GM20000 (cell line): ENCODE measurements at regions not wholly inside any gene's neighbourhood (a gene's known extent, or its start where the extent isn't known, plus 50 kb on each side); places are given as distances from the start of the nearest gene placed in this dataset.
"Not testable (repeated sequence)": the region's sequence is repeated elsewhere in the genome, so short reads cannot be mapped to it uniquely, and the experiment has no call there.

Source experiments
- DNase-seq: peaks from one replicate; pipeline ENCODE4 v3.0.0; 2012; ENCODE audit warnings: low spot score
- TF ChIP-seq, protein P1 (sequence below): IDR thresholded peaks from 2 replicates; pipeline ENCODE4 v1.5.1; 2012; ENCODE audit warnings: mild to moderate bottlenecking, control low read depth; ENCODE audit errors: extremely low read depth, missing control alignments

DNA sequence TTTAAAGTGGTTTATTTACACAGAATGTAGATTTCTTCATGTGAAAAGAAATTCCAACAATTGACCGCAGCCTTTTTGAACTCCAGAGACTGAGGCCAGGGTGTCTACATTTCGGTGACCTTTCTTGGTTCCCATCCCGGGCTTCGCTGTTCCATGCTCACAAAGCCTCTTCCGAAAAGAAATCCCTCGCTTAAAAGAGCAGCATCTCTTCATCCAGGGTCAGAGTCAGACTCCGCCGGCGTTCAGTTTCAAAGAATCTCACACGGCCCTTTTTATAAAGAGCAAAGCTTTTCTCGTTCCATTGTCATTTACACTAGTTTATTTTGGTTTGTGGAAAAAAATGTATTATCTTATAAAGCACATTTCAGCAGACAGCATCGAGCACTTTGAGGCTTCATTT, 530.6 kb upstream of the B3GAT1 start:
- TF ChIP-seq, protein P1, sequence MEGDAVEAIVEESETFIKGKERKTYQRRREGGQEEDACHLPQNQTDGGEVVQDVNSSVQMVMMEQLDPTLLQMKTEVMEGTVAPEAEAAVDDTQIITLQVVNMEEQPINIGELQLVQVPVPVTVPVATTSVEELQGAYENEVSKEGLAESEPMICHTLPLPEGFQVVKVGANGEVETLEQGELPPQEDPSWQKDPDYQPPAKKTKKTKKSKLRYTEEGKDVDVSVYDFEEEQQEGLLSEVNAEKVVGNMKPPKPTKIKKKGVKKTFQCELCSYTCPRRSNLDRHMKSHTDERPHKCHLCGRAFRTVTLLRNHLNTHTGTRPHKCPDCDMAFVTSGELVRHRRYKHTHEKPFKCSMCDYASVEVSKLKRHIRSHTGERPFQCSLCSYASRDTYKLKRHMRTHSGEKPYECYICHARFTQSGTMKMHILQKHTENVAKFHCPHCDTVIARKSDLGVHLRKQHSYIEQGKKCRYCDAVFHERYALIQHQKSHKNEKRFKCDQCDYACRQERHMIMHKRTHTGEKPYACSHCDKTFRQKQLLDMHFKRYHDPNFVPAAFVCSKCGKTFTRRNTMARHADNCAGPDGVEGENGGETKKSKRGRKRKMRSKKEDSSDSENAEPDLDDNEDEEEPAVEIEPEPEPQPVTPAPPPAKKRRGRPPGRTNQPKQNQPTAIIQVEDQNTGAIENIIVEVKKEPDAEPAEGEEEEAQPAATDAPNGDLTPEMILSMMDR: no peak
- no peak for DNase-seq

DNA sequence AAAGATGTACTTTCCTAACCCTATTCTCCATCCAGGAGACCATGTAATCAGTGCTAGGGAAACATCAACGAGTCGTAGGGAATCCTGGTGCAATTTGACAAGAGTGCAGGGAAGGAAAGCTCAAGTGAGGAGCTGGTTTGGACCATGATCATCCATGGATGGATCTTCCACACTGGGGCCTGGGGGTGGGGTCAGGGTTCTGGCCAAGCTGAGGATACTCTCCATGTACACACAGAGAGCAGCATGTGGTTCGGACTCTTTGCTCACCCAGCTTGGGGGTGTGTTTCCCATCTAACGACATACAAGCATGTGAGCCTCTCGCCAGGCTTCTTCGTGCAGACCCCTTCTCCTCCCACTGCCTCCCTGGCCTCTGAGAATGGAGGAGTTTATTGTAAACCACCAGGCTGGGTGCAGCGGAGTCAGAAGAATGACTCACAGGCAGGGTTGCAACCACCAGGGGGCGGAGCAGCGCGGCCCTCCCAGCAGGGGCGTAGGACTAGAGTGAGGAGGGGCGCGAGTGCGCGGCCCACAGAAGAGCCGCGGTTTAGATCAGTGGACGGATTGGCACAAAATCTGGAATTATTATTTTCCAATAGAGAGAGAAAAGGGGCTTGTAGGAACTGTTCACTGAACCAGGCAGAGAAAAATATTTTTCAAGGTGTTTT, 530.0 kb upstream of the B3GAT1 start:
- not testable (repeated sequence) for DNase-seq

DNA sequence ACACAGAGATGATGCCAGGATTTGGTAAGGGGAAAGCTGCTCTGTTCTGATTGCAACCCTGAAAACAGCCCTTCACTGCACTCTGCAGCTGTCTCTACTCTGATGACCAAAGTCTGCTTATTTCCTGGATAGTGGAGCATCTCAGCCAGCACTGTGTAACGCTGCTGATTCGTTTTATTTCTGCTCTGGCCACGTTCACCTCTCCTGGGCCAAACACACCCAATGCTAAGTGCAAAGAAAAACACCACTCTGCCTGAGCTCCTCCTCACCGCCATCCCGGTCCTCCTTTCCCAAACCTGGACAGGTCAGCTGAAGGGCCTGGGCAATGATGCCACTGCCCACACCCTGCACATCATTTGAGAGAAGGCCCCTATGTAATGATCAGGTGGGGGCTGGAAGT, 529.3 kb upstream of the B3GAT1 start:
- TF ChIP-seq, protein P1: no peak
- DNase-seq: no peak

DNA sequence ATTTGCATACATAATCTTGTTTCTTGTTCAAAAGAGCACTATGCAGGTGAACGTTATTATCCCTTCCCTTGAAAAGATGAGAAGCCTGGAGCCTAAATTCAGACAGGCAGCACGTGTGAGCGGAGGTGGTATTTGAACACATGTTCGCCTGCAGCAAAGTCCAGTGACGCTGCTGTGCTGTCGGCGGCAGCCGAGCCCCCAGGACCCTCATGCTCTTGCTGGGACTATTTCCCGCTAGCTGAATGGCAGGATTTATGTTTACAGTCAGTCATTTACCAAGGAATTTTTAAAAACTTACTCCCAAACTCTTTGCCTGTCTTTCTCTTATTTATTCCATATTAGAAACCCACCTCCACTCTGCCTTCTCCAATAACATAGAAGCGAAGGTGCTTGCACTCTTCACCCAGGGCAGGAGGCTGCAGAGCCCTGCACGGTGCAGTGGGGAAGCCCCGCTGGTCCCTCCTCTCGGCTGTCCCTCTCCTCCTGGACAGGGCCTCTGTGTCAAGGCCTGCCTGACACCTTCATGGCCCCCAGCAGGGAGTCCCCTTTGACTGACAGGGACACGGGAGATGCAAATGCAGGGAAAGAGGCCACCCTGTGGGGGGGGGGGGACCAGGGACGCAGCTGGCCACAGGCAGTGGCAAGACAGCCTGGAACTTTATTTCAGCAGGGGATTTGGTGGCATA, 528.5 kb upstream of the B3GAT1 start:
- no peak for DNase-seq

DNA sequence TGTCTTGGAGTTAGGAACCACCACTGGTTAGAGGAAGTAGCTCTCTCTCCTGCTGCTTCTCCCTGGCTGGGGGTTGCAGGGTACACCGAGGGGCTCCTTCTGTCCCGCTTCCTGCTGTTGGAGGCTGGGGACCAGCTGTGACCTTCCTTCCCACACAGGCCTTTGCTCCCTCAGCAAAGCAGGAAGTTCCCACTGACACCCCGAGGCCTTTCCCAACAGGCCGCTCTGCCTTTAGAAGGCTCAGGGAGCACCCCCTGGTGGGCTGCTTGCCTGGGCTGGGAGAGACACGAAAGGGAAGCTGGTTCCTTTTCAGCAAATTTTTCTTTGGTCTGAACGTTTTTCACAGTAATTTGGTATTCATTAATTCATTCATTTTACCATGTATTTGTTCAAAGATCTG, 527.9 kb upstream of the B3GAT1 start:
- TF ChIP-seq, protein P1: no peak
- DNase-seq: no peak

More for the DNA sequence above, 528.5 kb upstream of the B3GAT1 start:
- TF ChIP-seq, protein P1: no peak

DNA sequence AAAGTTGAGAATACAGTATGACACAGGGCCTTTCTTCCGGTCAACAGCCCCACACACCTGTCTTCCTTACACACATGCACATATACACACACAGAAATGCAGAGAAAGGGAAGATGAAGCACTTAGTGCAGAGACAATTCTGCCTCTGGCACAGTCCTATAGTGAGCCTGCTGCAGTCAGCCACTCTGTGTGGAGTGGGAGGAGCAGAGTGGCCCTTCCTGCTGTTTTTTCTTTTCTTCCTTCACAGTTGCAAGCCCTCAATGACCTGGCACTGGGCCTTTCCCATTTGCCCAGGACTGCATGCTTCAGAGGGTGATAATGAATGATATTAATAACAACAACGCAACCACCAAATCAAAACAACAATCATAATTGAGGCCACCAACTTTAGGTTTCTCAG, 527.0 kb upstream of the B3GAT1 start:
- TF ChIP-seq, protein P1: no peak
- DNase-seq: no peak

DNA sequence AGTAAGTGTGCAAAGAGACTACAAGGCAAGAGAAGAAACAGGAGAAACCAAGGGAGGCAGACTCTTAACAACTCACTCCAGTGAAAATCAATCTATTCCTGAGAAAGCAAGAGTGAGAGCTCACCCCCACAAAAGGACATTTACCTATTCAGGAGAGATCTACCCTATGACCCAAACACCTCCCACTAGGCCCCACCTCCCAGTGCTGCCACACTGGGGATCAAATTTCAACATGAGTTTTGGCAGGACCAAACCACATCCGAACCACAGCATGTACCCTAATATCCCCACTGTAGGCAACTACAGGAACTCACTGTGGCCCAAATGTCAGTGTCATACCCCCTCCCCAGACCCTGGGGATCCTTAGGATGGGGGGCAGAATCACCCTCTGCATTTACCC, 526.2 kb upstream of the B3GAT1 start:
- no peak for DNase-seq

DNA sequence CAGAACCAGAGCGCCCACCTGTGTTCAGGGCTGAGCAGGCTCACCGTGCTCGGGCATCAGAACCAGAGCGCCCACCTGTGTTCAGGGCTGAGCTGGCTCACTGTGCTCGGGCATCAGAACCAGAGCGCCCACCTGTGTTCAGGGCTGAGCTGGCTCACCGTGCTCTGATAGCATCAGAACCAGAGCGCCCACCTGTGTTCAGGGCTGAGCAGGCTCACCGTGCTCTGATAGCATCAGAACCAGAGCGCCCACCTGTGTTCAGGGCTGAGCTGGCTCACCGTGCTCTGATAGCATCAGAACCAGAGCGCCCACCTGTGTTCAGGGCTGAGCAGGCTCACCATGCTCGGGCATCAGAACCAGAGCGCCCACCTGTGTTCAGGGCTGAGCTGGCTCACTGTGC, 525.2 kb upstream of the B3GAT1 start:
- not testable (repeated sequence) for DNase-seq

More for the DNA sequence above, 526.2 kb upstream of the B3GAT1 start:
- TF ChIP-seq, protein P1: no peak
